SU-DHL-6 (cell line): ENCODE measurements at regions not wholly inside any gene's neighbourhood (a gene's known extent, or its start where the extent isn't known, plus 50 kb on each side); places are given as distances from the start of the nearest gene placed in this dataset.

Experiments
- H2AFZ ChIP-seq: fragments of 200-600 bp; sonication (generic); 2 replicates; pipeline ENCODE4 v1.6.1; 2014; ENCODE audit warnings: low read depth, mild to moderate bottlenecking, moderate library complexity, mixed read lengths, antibody characterized with exemption, low read length; ENCODE audit not compliant: severe bottlenecking
- H3F3A ChIP-seq: fragments of 200-600 bp; shearing (Covaris generic); 2 replicates; pipeline ENCODE4 v1.6.0; 2016; ENCODE audit warnings: antibody characterized with exemption, mild to moderate bottlenecking; ENCODE audit not compliant: insufficient read depth
- H3K27ac ChIP-seq: fragments of 200-600 bp; sonication (generic); 2 replicates; pipeline ENCODE4 v1.5.1; 2016; ENCODE audit warnings: low read depth, mild to moderate bottlenecking, low read length, moderate library complexity, mixed read lengths
- H3K27me3 ChIP-seq: fragments of 200-600 bp; sonication (generic), shearing (Covaris generic); 2 replicates; pipeline ENCODE4 v1.6.0; 2014; ENCODE audit warnings: mild to moderate bottlenecking, low read length
- H3K36me3 ChIP-seq: fragments of 200-600 bp; sonication (generic); 2 replicates; pipeline ENCODE4 v1.6.1; 2014; ENCODE audit warnings: mild to moderate bottlenecking, low read length, mixed read lengths
- H3K4me2 ChIP-seq: fragments of 300-600, 200-600 bp; shearing (Covaris generic), sonication (generic); 2 replicates; pipeline ENCODE4 v1.6.0; 2014; ENCODE audit warnings: low read length, low read depth, mild to moderate bottlenecking; ENCODE audit not compliant: poor library complexity, severe bottlenecking
- H3K4me3 ChIP-seq: fragments of 200-600 bp; sonication (generic); 2 replicates; pipeline ENCODE4 v1.5.1; 2014; ENCODE audit warnings: antibody characterized with exemption, low read length, mild to moderate bottlenecking, mixed read lengths; ENCODE audit not compliant: insufficient read depth, poor library complexity, severe bottlenecking
- H3K79me2 ChIP-seq: fragments of 200-600 bp; sonication (generic); 2 replicates; pipeline ENCODE4 v1.6.1; 2014; ENCODE audit warnings: mild to moderate bottlenecking, low read length, moderate library complexity; ENCODE audit not compliant: insufficient read depth
- H3K9ac ChIP-seq: fragments of 200-600 bp; sonication (generic); 2 replicates; pipeline ENCODE4 v1.7.0; 2014; ENCODE audit warnings: mild to moderate bottlenecking, low read length
- H3K9me2 ChIP-seq: fragments of 200-600 bp; sonication (generic); replicated peaks from 2 replicates; pipeline ENCODE4 v1.6.1; 2014; ENCODE audit warnings: low read length; ENCODE audit not compliant: insufficient read depth
- H3K9me3 ChIP-seq: fragments of 200-600 bp; sonication (generic); 2 replicates; pipeline ENCODE4 v1.6.1; 2014; ENCODE audit warnings: low read length, mixed read lengths; ENCODE audit not compliant: insufficient read depth
- H4K20me1 ChIP-seq: fragments of 200-600 bp; sonication (generic); 2 replicates; pipeline ENCODE4 v1.6.1; 2014; ENCODE audit warnings: low read depth, mild to moderate bottlenecking, antibody characterized with exemption, low read length, moderate library complexity, mixed read lengths
- EZH2phosphoT487 ChIP-seq: fragments of 200-600 bp; sonication (generic), shearing (Covaris generic); conservative IDR thresholded peaks from 2 replicates; pipeline ENCODE4 v1.6.1; 2018; ENCODE audit warnings: mild to moderate bottlenecking, antibody characterized with exemption, low read length, moderate library complexity, mixed read lengths
- TF ChIP-seq, protein P1 (sequence below): fragments of 200-600 bp; sonication (generic); IDR thresholded peaks from one replicate; pipeline ENCODE4 v1.5.1; 2017; ENCODE audit warnings: antibody characterized with exemption, mild to moderate bottlenecking, low read length, moderate library complexity; ENCODE audit not compliant: insufficient read depth, poor library complexity, severe bottlenecking

DNA sequence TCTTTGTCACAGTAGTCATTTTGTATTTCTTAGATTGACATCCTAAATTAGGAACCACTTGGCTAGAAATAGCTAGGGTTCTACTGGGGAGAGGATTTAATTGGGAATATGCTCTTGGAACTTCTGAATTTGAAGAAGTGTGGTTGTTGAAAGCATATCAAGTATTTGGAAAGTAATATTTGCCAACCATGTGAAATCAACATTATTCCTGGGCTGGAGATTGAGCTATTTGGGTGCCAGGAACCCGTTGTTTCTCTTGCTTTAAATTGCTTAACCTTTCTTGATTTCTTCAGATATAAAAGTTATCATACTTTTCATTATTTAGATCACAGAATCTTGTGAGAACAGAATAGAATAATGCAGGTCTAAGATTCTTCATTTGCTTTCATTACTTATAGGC is 178.4 kb upstream of the ELL2 start:
- Histone ChIP-seq H4K20me1 (no peaks in the 10 kb centered on the region), H3K27me3 (no peaks in the 10 kb centered on the region), H3K36me3 (no peaks in the 10 kb centered on the region), H3K27ac (no peak overlapping the region), H3F3A (no peaks in the 10 kb centered on the region), H3K4me2 (no peak overlapping the region), H2AFZ (no peak overlapping the region), H3K9me2 (no peaks in the 10 kb centered on the region), H3K79me2 (no peaks in the 10 kb centered on the region), H3K9me3 (no peaks in the 10 kb centered on the region), H3K9ac (no peak overlapping the region), H3K4me3 (no peak overlapping the region)
- TF ChIP-seq, protein P1, sequence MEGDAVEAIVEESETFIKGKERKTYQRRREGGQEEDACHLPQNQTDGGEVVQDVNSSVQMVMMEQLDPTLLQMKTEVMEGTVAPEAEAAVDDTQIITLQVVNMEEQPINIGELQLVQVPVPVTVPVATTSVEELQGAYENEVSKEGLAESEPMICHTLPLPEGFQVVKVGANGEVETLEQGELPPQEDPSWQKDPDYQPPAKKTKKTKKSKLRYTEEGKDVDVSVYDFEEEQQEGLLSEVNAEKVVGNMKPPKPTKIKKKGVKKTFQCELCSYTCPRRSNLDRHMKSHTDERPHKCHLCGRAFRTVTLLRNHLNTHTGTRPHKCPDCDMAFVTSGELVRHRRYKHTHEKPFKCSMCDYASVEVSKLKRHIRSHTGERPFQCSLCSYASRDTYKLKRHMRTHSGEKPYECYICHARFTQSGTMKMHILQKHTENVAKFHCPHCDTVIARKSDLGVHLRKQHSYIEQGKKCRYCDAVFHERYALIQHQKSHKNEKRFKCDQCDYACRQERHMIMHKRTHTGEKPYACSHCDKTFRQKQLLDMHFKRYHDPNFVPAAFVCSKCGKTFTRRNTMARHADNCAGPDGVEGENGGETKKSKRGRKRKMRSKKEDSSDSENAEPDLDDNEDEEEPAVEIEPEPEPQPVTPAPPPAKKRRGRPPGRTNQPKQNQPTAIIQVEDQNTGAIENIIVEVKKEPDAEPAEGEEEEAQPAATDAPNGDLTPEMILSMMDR, result no peak
- TF ChIP-seq EZH2phosphoT487, result no peak

- H3K27me3 ChIP-seq, result no peaks in the 10 kb centered on the region
- no peaks in the 10 kb centered on the region for H3K79me2 ChIP-seq
- H3F3A ChIP-seq, result no peaks in the 10 kb centered on the region
- H3K9me3 ChIP-seq, result no peaks in the 10 kb centered on the region
- no peaks in the 10 kb centered on the region for H3K9me2 ChIP-seq
- H3K27ac ChIP-seq, result no peak overlapping the region
- H3K4me3 ChIP-seq, result no peak overlapping the region
- TF ChIP-seq, protein P1, result no peak
- no peak for TF ChIP-seq EZH2phosphoT487
- H2AFZ ChIP-seq, result no peak overlapping the region
- no peaks in the 10 kb centered on the region for H4K20me1 ChIP-seq
- H3K4me2 ChIP-seq, result no peak overlapping the region
- H3K36me3 ChIP-seq, result no peaks in the 10 kb centered on the region
- no peak overlapping the region for H3K9ac ChIP-seq
Observed at GRCh38 chr5:96134886-96135285, 173.2 kb upstream of the ELL2 start.

GRCh38 chr5:96133341-96134079 is 171.9 kb upstream of the ELL2 start:
- no peaks in the 10 kb centered on the region for H3F3A ChIP-seq
- no peak overlapping the region for H2AFZ ChIP-seq
- H3K27me3 ChIP-seq, result no peaks in the 10 kb centered on the region
- no peaks in the 10 kb centered on the region for H3K36me3 ChIP-seq
- no peak for TF ChIP-seq EZH2phosphoT487
- TF ChIP-seq, protein P1, result no peak
- no peak overlapping the region for H3K27ac ChIP-seq
- no peaks in the 10 kb centered on the region for H3K9me2 ChIP-seq
- H3K9me3 ChIP-seq, result no peaks in the 10 kb centered on the region
- H3K4me3 ChIP-seq, result no peak overlapping the region
- H3K79me2 ChIP-seq, result no peaks in the 10 kb centered on the region
- no peak overlapping the region for H3K4me2 ChIP-seq
- no peaks in the 10 kb centered on the region for H4K20me1 ChIP-seq
- H3K9ac ChIP-seq, result no peak overlapping the region
